GM19438 (cell line): ENCODE measurements at regions not wholly inside any gene's neighbourhood (a gene's known extent, or its start where the extent isn't known, plus 50 kb on each side); places are given as distances from the start of the nearest gene placed in this dataset.

ENCODE experiments used
- ATAC-seq: cut with Tn5 transposase; IDR thresholded peaks from one replicate; pipeline ENCODE4 v1.9.1; 2021; ENCODE audit warnings: low read depth; ENCODE audit not compliant: unreplicated experiment

GRCh38 chr13:79267560-79267959 lies 138.5 kb downstream of the RBM26 start:
- no peak for ATAC-seq

- ATAC-seq: peak; percentile 97
Measured at GRCh38 chr13:79258489-79258888, 147.6 kb downstream of the RBM26 start.

GRCh38 chr13:79246578-79246949 lies 159.5 kb downstream of the RBM26 start:
- no peak for ATAC-seq

- no peak for ATAC-seq
Measured at GRCh38 chr13:79245937-79246577, 160.0 kb downstream of the RBM26 start.

- ATAC-seq: no peak
Measured at GRCh38 chr13:79241697-79242096, 164.4 kb downstream of the RBM26 start.

- no peak for ATAC-seq
Measured at GRCh38 chr13:79237981-79238380, 168.1 kb downstream of the RBM26 start.

- ATAC-seq: no peak
Measured at GRCh38 chr13:79231887-79232286, 174.2 kb downstream of the RBM26 start.

- ATAC-seq: no peak
Measured at GRCh38 chr13:79229761-79230160, 176.3 kb downstream of the RBM26 start.

- no peak for ATAC-seq
Measured at GRCh38 chr13:79228972-79229371, 177.1 kb downstream of the RBM26 start.

- ATAC-seq: peak; percentile 65
Measured at GRCh38 chr13:79227418-79227817, 178.6 kb downstream of the RBM26 start.

- ATAC-seq: peak; percentile 12
Measured at GRCh38 chr13:79226938-79227337, 179.1 kb downstream of the RBM26 start.

GRCh38 chr13:79226250-79226649 lies 179.8 kb downstream of the RBM26 start:
- ATAC-seq: no peak

GRCh38 chr13:79225487-79226232 lies 180.4 kb downstream of the RBM26 start:
- ATAC-seq: no peak

- no peak for ATAC-seq
Measured at GRCh38 chr13:79222427-79223205, 183.4 kb downstream of the RBM26 start.

GRCh38 chr13:79212064-79212619 lies 193.9 kb downstream of the RBM26 start:
- no peak for ATAC-seq

GRCh38 chr13:79211377-79211776 lies 194.7 kb downstream of the RBM26 start:
- ATAC-seq: no peak

- ATAC-seq: no peak
Measured at GRCh38 chr13:79197933-79198332, 208.1 kb downstream of the RBM26 start.

GRCh38 chr13:79196843-79197242 lies 209.2 kb downstream of the RBM26 start:
- ATAC-seq: no peak

- ATAC-seq: no peak
Measured at GRCh38 chr13:79196366-79196765, 209.7 kb downstream of the RBM26 start.

GRCh38 chr13:79194727-79195126 lies 211.3 kb downstream of the RBM26 start:
- peak; percentile 35 for ATAC-seq

- peak; percentile 89 for ATAC-seq
Measured at GRCh38 chr13:79194272-79194671, 211.8 kb downstream of the RBM26 start.
